Myocyte (in vitro differentiated cells): ENCODE measurements at regions not wholly inside any gene's neighbourhood (a gene's known extent, or its start where the extent isn't known, plus 50 kb on each side); places are given as distances from the start of the nearest gene placed in this dataset.

Experiments used
- DNase-seq: peaks from one replicate; pipeline ENCODE4 v3.0.0-alpha.2; 2012; ENCODE audit warnings: low read depth

GRCh38 chr15:51156957-51157356 lies 62.3 kb upstream of the TNFAIP8L3 start:
- peak; percentile 79 for DNase-seq

GRCh38 chr15:51155891-51156290 lies 61.2 kb upstream of the TNFAIP8L3 start:
- DNase-seq, result peak; percentile 99

GRCh38 chr15:51155016-51155580 lies 60.4 kb upstream of the TNFAIP8L3 start:
- peak; percentile 84 for DNase-seq
